SU-DHL-6 (cell line): ENCODE measurements at regions not wholly inside any gene's neighbourhood (a gene's known extent, or its start where the extent isn't known, plus 50 kb on each side); places are given as distances from the start of the nearest gene placed in this dataset.

Experiments used
- H2AFZ ChIP-seq: fragments of 200-600 bp; sonication (generic); 2 replicates; pipeline ENCODE4 v1.6.1; 2014; ENCODE audit warnings: low read depth, mild to moderate bottlenecking, moderate library complexity, mixed read lengths, antibody characterized with exemption, low read length; ENCODE audit not compliant: severe bottlenecking
- H3F3A ChIP-seq: fragments of 200-600 bp; shearing (Covaris generic); 2 replicates; pipeline ENCODE4 v1.6.0; 2016; ENCODE audit warnings: antibody characterized with exemption, mild to moderate bottlenecking; ENCODE audit not compliant: insufficient read depth
- H3K27ac ChIP-seq: fragments of 200-600 bp; sonication (generic); 2 replicates; pipeline ENCODE4 v1.5.1; 2016; ENCODE audit warnings: low read depth, mild to moderate bottlenecking, low read length, moderate library complexity, mixed read lengths
- H3K27me3 ChIP-seq: fragments of 200-600 bp; sonication (generic), shearing (Covaris generic); 2 replicates; pipeline ENCODE4 v1.6.0; 2014; ENCODE audit warnings: mild to moderate bottlenecking, low read length
- H3K36me3 ChIP-seq: fragments of 200-600 bp; sonication (generic); 2 replicates; pipeline ENCODE4 v1.6.1; 2014; ENCODE audit warnings: mild to moderate bottlenecking, low read length, mixed read lengths
- H3K4me2 ChIP-seq: fragments of 300-600, 200-600 bp; shearing (Covaris generic), sonication (generic); 2 replicates; pipeline ENCODE4 v1.6.0; 2014; ENCODE audit warnings: low read length, low read depth, mild to moderate bottlenecking; ENCODE audit not compliant: poor library complexity, severe bottlenecking
- H3K4me3 ChIP-seq: fragments of 200-600 bp; sonication (generic); 2 replicates; pipeline ENCODE4 v1.5.1; 2014; ENCODE audit warnings: antibody characterized with exemption, low read length, mild to moderate bottlenecking, mixed read lengths; ENCODE audit not compliant: insufficient read depth, poor library complexity, severe bottlenecking
- H3K79me2 ChIP-seq: fragments of 200-600 bp; sonication (generic); 2 replicates; pipeline ENCODE4 v1.6.1; 2014; ENCODE audit warnings: mild to moderate bottlenecking, low read length, moderate library complexity; ENCODE audit not compliant: insufficient read depth
- H3K9ac ChIP-seq: fragments of 200-600 bp; sonication (generic); 2 replicates; pipeline ENCODE4 v1.7.0; 2014; ENCODE audit warnings: mild to moderate bottlenecking, low read length
- H3K9me2 ChIP-seq: fragments of 200-600 bp; sonication (generic); replicated peaks from 2 replicates; pipeline ENCODE4 v1.6.1; 2014; ENCODE audit warnings: low read length; ENCODE audit not compliant: insufficient read depth
- H3K9me3 ChIP-seq: fragments of 200-600 bp; sonication (generic); 2 replicates; pipeline ENCODE4 v1.6.1; 2014; ENCODE audit warnings: low read length, mixed read lengths; ENCODE audit not compliant: insufficient read depth
- H4K20me1 ChIP-seq: fragments of 200-600 bp; sonication (generic); 2 replicates; pipeline ENCODE4 v1.6.1; 2014; ENCODE audit warnings: low read depth, mild to moderate bottlenecking, antibody characterized with exemption, low read length, moderate library complexity, mixed read lengths
- EZH2phosphoT487 ChIP-seq: fragments of 200-600 bp; sonication (generic), shearing (Covaris generic); conservative IDR thresholded peaks from 2 replicates; pipeline ENCODE4 v1.6.1; 2018; ENCODE audit warnings: mild to moderate bottlenecking, antibody characterized with exemption, low read length, moderate library complexity, mixed read lengths
- TF ChIP-seq, protein P1 (sequence below): fragments of 200-600 bp; sonication (generic); IDR thresholded peaks from one replicate; pipeline ENCODE4 v1.5.1; 2017; ENCODE audit warnings: antibody characterized with exemption, mild to moderate bottlenecking, low read length, moderate library complexity; ENCODE audit not compliant: insufficient read depth, poor library complexity, severe bottlenecking

DNA sequence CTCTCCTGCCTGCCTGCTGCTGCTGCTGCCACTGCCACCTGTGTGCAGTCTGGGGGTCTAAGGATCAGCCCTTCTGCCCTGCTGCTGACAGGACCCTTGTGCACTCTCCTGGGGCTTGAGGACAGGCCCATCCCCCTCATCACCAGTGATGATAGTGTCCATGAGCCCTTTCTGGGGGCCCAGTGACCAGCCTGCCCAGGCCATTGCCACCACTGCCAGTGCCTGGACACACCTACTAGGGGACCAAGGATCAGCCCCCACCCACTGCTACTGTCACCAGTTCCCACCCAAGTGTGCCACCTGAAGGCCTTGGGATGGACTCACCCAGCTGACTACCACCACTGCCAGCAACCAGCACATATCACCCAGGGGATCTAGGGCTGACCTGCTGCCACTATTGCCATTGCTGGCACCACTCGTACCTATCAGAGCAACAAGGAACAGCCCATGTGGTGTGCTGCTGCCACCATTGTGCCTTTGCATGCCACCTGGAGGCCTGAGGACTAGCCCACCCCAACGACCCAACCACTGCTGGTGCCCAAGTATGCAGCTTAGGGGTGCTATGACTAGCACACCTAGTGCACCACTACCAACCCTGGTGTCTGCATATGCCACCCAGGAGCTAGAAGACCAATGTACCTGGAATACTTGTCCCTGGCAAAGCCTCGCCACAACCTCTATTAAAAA is 994.3 kb downstream of the PCDH17 start:
- Histone ChIP-seq H3K4me3 (no peak overlapping the region), H3K9ac (no peak overlapping the region), H2AFZ (no peak overlapping the region), H3K27me3 (no peaks in the 10 kb centered on the region), H3K36me3 (no peaks in the 10 kb centered on the region), H3F3A (no peaks in the 10 kb centered on the region), H3K9me2 (no peaks in the 10 kb centered on the region), H4K20me1 (no peaks in the 10 kb centered on the region), H3K4me2 (no peak overlapping the region), H3K27ac (no peak overlapping the region), H3K9me3 (0 out of 2 replicates have a peak, but pooled peaks cover 9% of the 10 kb centered on the region), H3K79me2 (no peaks in the 10 kb centered on the region)
- TF ChIP-seq EZH2phosphoT487, result no peak
- TF ChIP-seq, protein P1, sequence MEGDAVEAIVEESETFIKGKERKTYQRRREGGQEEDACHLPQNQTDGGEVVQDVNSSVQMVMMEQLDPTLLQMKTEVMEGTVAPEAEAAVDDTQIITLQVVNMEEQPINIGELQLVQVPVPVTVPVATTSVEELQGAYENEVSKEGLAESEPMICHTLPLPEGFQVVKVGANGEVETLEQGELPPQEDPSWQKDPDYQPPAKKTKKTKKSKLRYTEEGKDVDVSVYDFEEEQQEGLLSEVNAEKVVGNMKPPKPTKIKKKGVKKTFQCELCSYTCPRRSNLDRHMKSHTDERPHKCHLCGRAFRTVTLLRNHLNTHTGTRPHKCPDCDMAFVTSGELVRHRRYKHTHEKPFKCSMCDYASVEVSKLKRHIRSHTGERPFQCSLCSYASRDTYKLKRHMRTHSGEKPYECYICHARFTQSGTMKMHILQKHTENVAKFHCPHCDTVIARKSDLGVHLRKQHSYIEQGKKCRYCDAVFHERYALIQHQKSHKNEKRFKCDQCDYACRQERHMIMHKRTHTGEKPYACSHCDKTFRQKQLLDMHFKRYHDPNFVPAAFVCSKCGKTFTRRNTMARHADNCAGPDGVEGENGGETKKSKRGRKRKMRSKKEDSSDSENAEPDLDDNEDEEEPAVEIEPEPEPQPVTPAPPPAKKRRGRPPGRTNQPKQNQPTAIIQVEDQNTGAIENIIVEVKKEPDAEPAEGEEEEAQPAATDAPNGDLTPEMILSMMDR, result no peak

DNA sequence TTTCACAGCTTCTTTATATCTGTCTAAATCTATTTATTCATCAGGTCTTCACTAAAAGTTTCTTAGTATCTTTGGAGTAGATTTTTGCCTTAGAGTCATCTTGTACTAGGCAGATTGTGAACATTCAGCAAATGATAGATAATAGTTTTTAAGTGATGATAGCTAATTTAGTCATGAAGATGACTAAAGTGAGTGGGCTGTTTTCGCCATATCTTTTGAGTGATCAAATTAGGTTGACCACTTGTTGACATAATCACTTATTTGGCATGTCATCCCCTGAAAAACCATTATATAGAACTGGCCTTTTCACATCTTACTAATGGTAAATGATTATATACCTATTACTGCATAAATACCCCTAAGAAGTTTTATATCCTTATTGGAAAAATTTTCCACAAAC is 999.2 kb downstream of the PCDH17 start:
- no peak overlapping the region for H2AFZ ChIP-seq
- TF ChIP-seq, protein P1, result no peak
- no peak for TF ChIP-seq EZH2phosphoT487

DNA sequence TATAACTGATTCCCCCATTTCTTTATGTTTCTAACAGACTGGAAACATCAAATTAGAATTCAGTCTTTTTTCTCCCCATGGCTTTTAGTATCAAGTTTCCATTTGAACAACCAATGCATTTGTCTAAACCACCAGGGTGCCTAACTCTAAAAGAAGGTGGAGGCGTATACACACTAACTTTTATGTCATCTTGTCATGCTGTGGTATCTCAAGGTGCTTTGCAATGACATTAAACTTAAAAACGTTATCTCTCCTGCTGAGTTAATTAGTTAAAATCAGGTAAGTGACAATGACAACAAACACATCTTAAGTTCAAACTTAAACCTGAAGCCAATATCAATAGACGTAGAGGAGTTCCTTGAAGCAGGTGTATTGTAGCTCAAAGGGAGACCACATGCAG is 1001.7 kb downstream of the PCDH17 start:
- Histone ChIP-seq H4K20me1 (no peaks in the 10 kb centered on the region), H3K27me3 (no peaks in the 10 kb centered on the region), H3K27ac (no peak overlapping the region), H2AFZ (no peak overlapping the region), H3K79me2 (no peaks in the 10 kb centered on the region), H3K36me3 (no peaks in the 10 kb centered on the region), H3F3A (no peaks in the 10 kb centered on the region), H3K9ac (no peak overlapping the region), H3K4me2 (no peak overlapping the region), H3K4me3 (no peak overlapping the region), H3K9me2 (no peaks in the 10 kb centered on the region), H3K9me3 (no peaks in the 10 kb centered on the region)
- no peak for TF ChIP-seq EZH2phosphoT487
- TF ChIP-seq, protein P1, result no peak

More for the DNA sequence above, 999.2 kb downstream of the PCDH17 start:
- Histone ChIP-seq H3K9ac (no peak overlapping the region), H4K20me1 (no peaks in the 10 kb centered on the region), H3F3A (no peaks in the 10 kb centered on the region), H3K4me2 (no peak overlapping the region), H3K36me3 (no peaks in the 10 kb centered on the region), H3K9me3 (0 out of 2 replicates have a peak, but pooled peaks cover 9% of the 10 kb centered on the region), H3K79me2 (no peaks in the 10 kb centered on the region), H3K4me3 (no peak overlapping the region), H3K27ac (no peak overlapping the region), H3K27me3 (no peaks in the 10 kb centered on the region), H3K9me2 (no peaks in the 10 kb centered on the region)
